Endodermal cell (in vitro differentiated cells): ENCODE measurements at regions not wholly inside any gene's neighbourhood (a gene's known extent, or its start where the extent isn't known, plus 50 kb on each side); places are given as distances from the start of the nearest gene placed in this dataset.

Experiments
- DNase-seq: peaks from one replicate; pipeline ENCODE4 v3.0.0-alpha.2; 2017
- H3K27ac ChIP-seq: 2 replicates; pipeline ENCODE4 v1.5.1; 2013; ENCODE audit warnings: mild to moderate bottlenecking, low read depth, low read length, moderate library complexity
- H3K27me3 ChIP-seq: 2 replicates; pipeline ENCODE4 v1.6.1; 2013; ENCODE audit warnings: mild to moderate bottlenecking, low read length, moderate library complexity; ENCODE audit not compliant: insufficient read depth, control insufficient read depth, poor library complexity, severe bottlenecking
- H3K36me3 ChIP-seq: 2 replicates; pipeline ENCODE4 v1.7.0; 2013; ENCODE audit warnings: mild to moderate bottlenecking, low read length, moderate library complexity; ENCODE audit not compliant: control insufficient read depth, insufficient read depth
- H3K4me1 ChIP-seq: one replicate; pipeline ENCODE4 v1.7.0; 2013; ENCODE audit warnings: low read length; ENCODE audit not compliant: control insufficient read depth, insufficient read depth
- H3K4me3 ChIP-seq: 2 replicates; pipeline ENCODE4 v1.5.1; 2013; ENCODE audit warnings: mild to moderate bottlenecking, low read length, moderate library complexity
- H3K9ac ChIP-seq: 2 replicates; pipeline ENCODE4 v1.6.1; 2013; ENCODE audit warnings: mild to moderate bottlenecking, low read length, moderate library complexity; ENCODE audit not compliant: poor library complexity, severe bottlenecking; ENCODE audit errors: extremely low read depth
- H3K9me3 ChIP-seq: 2 replicates; pipeline ENCODE4 v1.6.1; 2013; ENCODE audit warnings: mild to moderate bottlenecking, low read length, moderate library complexity; ENCODE audit not compliant: control insufficient read depth
- H3K27ac Mint-ChIP-seq: 2 replicates; pipeline ENCODE4 v1.8.0; 2020; ENCODE audit warnings: mixed read lengths
- H3K27me3 Mint-ChIP-seq: 2 replicates; pipeline ENCODE4 v1.8.0; 2021; ENCODE audit warnings: mild to moderate bottlenecking, mixed read lengths; ENCODE audit not compliant: insufficient read depth
- H3K36me3 Mint-ChIP-seq: 2 replicates; pipeline ENCODE4 v1.8.0; 2020; ENCODE audit warnings: low read depth, mixed read lengths
- H3K4me1 Mint-ChIP-seq: 2 replicates; pipeline ENCODE4 v1.8.0; 2020; ENCODE audit warnings: mixed read lengths
- H3K4me3 Mint-ChIP-seq: 2 replicates; pipeline ENCODE4 v1.8.0; 2020; ENCODE audit warnings: mild to moderate bottlenecking, moderate library complexity, mixed read lengths
- H3K9me3 Mint-ChIP-seq: 2 replicates; pipeline ENCODE4 v1.8.0; 2020; ENCODE audit warnings: mild to moderate bottlenecking, mixed read lengths
- WGBS, 2 experiments: methylation state at CpG; one replicate each; pipeline versions ENCODE4 v1.1.5 to v1.1.7; 2013; ENCODE audit warnings: missing lambda C conversion rate in 2 of 2, mixed read lengths in 1 of 2; ENCODE audit not compliant: insufficient coverage in 1 of 2, insufficient read length in 1 of 2; 5-methylcytosine and 5-hydroxymethylcytosine counted together
- TF ChIP-seq, protein P1 (sequence below): fragments of 200-600 bp; sonication (generic); conservative IDR thresholded peaks from 2 replicates; pipeline ENCODE4 v1.5.0; 2021; ENCODE audit warnings: antibody characterized with exemption, mild to moderate bottlenecking

DNA sequence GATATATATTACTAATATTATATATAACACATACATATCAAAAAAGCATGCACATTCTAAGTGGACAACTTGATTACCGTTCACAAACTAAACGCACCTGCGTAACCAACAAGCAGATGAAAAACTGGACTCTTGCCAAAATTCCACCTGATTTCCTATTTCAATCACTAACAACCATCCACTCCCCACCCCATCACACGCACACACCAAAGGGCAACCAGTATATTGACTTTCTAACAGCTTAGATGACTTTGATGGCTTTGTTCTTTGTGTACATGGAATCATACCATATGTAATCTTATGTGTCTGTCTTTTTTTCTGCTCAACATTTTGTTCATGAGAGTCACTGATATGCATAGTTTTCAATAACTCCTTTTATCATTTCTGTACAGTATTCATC lies 496.8 kb upstream of the ARRDC4 start:
- DNase-seq: no peak
- Histone ChIP-seq H3K36me3 (no peaks in the 10 kb centered on the region), H3K9ac (no peak overlapping the region), H3K4me1 (no peaks in the 10 kb centered on the region), H3K4me3 (no peak overlapping the region), H3K27me3 (no peaks in the 10 kb centered on the region), H3K9me3 (no peaks in the 10 kb centered on the region), H3K27ac (no peak overlapping the region)
- H3K4me3 Mint-ChIP-seq: no peak overlapping the region
- 73 to 80% methylated on average over 3 to 4 of the region's 4 CpGs for WGBS, 2 experiments
- TF ChIP-seq, protein P1, sequence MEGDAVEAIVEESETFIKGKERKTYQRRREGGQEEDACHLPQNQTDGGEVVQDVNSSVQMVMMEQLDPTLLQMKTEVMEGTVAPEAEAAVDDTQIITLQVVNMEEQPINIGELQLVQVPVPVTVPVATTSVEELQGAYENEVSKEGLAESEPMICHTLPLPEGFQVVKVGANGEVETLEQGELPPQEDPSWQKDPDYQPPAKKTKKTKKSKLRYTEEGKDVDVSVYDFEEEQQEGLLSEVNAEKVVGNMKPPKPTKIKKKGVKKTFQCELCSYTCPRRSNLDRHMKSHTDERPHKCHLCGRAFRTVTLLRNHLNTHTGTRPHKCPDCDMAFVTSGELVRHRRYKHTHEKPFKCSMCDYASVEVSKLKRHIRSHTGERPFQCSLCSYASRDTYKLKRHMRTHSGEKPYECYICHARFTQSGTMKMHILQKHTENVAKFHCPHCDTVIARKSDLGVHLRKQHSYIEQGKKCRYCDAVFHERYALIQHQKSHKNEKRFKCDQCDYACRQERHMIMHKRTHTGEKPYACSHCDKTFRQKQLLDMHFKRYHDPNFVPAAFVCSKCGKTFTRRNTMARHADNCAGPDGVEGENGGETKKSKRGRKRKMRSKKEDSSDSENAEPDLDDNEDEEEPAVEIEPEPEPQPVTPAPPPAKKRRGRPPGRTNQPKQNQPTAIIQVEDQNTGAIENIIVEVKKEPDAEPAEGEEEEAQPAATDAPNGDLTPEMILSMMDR: no peak
- H3K27ac Mint-ChIP-seq: no peak overlapping the region
- no peaks in the 10 kb centered on the region for H3K4me1 Mint-ChIP-seq
- no peaks in the 10 kb centered on the region for H3K9me3 Mint-ChIP-seq
- H3K27me3 Mint-ChIP-seq: peaks cover 4% of the 10 kb centered on the region
- H3K36me3 Mint-ChIP-seq: no peaks in the 10 kb centered on the region

DNA sequence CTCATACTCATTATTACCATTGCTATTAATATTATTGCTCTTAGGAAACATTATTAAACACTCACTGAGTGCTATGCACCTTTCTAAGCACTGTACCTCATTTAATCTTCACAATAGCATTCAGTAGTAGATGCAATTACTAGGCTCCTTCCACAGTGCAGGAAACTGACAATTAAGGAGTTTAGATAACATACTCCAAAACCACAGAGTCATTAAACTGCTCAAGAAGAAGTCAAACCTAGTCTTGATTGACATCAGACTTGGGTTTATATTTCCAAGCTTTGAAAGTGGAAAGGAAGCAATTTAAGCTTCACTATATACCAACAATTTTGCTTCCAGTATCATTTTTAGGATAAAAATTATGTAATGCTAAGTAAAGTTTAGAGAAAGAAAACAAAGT lies 490.1 kb upstream of the ARRDC4 start:
- no peak for DNase-seq
- H3K27ac ChIP-seq: no peak overlapping the region
- no peaks in the 10 kb centered on the region for H3K4me1 Mint-ChIP-seq
- H3K27me3 Mint-ChIP-seq: peaks cover 4% of the 10 kb centered on the region
- H3K27me3 ChIP-seq: no peaks in the 10 kb centered on the region
- H3K4me1 ChIP-seq: no peaks in the 10 kb centered on the region
- no peaks in the 10 kb centered on the region for H3K9me3 Mint-ChIP-seq
- no peaks in the 10 kb centered on the region for H3K36me3 ChIP-seq
- no peak overlapping the region for H3K27ac Mint-ChIP-seq
- H3K36me3 Mint-ChIP-seq: no peaks in the 10 kb centered on the region
- H3K9me3 ChIP-seq: no peaks in the 10 kb centered on the region
- H3K4me3 Mint-ChIP-seq: no peak overlapping the region
- TF ChIP-seq, protein P1: no peak
- no peak overlapping the region for H3K4me3 ChIP-seq
- H3K9ac ChIP-seq: no peak overlapping the region

DNA sequence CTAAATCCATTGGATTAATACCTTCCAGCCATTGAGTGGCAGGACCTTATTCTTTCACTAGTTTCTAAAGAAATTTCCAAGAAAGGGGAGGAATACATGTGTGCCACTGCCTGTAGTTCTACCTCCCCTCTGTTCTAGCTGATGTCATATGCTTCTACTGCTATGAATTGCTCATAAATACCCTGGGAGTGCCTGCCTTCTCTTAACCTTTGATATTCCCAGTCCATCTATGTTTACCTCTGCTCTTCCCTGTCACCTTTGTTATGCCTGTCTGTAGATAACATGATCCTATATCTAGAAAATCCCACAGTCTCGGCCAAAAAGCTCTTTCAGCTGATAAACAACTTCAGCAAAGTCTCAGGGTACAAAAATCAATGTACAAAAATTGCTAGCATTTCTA lies 486.9 kb upstream of the ARRDC4 start:
- no peak overlapping the region for H3K27ac ChIP-seq
- Mint-ChIP-seq H3K27me3 (no peaks in the 10 kb centered on the region), H3K4me1 (no peaks in the 10 kb centered on the region), H3K27ac (no peak overlapping the region), H3K4me3 (no peak overlapping the region), H3K9me3 (no peaks in the 10 kb centered on the region), H3K36me3 (no peaks in the 10 kb centered on the region)
- H3K9me3 ChIP-seq: no peaks in the 10 kb centered on the region
- TF ChIP-seq, protein P1: no peak
- WGBS, 2 experiments: 63 to 80% methylated on average over 1 of the region's 1 CpG
- no peaks in the 10 kb centered on the region for H3K27me3 ChIP-seq
- H3K9ac ChIP-seq: no peak overlapping the region
- no peak for DNase-seq
- no peaks in the 10 kb centered on the region for H3K4me1 ChIP-seq
- H3K36me3 ChIP-seq: no peaks in the 10 kb centered on the region
- no peak overlapping the region for H3K4me3 ChIP-seq
